ENCODE measurements at regions not wholly inside any gene's neighbourhood (a gene's known extent, or its start where the extent isn't known, plus 50 kb on each side); places are given as distances from the start of the nearest gene placed in this dataset.
"Not testable (repeated sequence)": the region's sequence is repeated elsewhere in the genome, so short reads cannot be mapped to it uniquely, and the experiment has no call there.

DNA sequence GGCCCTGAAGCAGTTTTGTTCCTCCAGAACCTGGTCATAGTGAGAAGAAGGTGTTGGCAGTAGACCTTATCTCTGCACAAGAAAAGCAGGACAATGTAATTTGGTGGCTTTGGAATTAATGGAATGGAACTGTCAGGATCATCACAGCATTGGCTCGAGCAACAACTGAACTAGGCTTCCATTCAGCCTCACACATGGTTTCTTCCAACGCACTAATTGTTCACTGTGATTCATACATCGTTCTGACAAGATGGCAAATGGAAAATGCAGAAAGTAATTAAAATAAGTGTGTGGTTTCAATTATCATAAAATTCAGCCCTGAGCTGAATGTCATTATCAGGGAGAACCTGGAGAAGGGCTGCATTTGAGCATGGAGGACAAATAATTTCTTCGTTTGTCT, 80.6 kb downstream of the MFSD1 start:
- in situ Hi-C loops (cut with HindIII; ENCODE audit: low pct_ligation_motif_present, low pct_unique_long_range_greater_than_20kb, low sequenced_read_pairs): no loop called here

DNA sequence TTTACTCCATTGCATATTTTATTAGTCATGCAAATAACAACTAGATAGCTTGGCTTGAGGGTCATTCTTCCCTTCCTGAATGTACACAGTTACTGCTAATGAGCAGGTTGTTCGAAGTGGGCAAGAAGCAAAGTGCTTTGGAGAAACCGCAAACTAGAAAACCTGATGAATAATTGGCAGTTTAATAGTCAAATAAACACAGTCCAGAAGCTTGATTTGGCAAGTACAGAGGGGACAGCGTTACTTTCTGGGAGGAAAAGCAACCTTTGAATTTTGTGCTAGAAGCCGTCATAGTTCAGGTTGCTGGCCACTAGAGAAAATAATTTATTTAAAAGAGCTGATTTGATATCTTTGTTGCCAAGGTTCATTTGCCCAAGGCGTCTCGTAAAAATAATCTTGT, 94.9 kb downstream of the MFSD1 start:
- in situ Hi-C loops (cut with HindIII; ENCODE audit: low pct_ligation_motif_present, low pct_unique_long_range_greater_than_20kb, low sequenced_read_pairs): no loop called here

More for the DNA sequence above, 80.6 kb downstream of the MFSD1 start:
- no peak for DNase-seq

DNA sequence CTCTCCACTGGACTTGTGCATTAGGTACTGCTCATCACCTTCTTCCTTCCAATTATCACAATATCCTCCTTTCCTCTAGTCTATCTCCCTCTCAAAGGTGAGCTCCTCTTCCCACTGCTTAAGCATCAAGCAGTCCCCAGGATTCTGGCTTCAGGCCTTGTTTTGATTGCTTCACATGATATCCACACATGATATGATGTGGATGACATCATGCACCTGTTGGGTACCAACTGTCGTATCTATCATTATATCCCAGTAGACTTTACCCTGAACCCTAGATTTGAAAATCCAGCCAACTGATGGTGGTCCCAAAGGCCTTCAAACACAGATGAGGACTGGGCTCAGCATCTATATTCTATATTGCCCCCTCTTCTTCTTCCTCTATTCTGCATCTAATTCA, 104.9 kb downstream of the MFSD1 start:
- DNase-seq: no peak
- in situ Hi-C loops (cut with HindIII; ENCODE audit: low pct_ligation_motif_present, low pct_unique_long_range_greater_than_20kb, low sequenced_read_pairs): no loop called here

More for the DNA sequence above, 94.9 kb downstream of the MFSD1 start:
- DNase-seq: no peak

DNA sequence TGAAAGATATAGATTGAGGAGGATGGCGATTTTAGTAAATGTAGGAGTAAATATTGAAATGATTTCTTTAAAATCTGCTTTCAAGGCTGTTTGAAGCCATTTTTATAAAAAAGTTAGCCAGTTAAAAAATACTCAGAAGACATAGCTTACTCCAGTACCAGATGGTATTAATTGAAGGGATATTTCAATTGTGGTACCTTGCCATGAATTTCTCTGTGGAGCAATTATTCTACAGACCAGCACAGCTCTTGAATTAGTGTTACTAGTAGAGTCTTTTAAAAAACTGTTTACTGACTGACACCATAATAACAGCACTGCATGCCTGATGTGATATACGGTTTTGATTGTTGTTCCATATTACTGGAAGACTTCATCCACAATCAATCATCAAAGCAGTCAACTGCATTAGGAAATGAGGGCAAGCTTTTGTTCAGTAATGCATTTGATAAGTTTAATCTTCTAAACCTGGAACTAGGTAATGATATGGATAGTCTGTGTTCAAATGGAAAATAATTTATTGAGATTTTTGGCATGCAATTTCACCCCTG, 106.4 kb downstream of the MFSD1 start:
- in situ Hi-C loops (cut with HindIII; ENCODE audit: low pct_ligation_motif_present, low pct_unique_long_range_greater_than_20kb, low sequenced_read_pairs): no loop called here
- no peak for DNase-seq

DNA sequence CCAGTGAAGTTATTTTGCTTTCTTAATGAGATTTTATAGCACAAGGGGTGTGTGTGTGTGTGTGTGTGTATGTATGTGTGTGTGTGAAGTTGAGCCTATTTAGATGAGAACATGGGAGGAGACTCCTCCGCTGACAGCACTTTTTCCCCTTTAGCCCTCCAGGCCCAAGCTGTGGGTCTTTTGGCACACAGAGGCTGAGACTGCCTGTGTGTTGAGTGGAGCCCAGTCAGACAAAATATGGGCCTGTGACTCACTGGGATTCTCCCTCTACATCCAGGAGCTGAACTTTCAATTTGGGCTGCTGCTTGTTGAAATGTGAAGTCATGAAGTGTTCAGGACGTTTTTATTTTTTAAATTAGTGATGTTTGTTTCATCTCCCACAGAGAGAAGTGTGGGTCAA, 108.0 kb downstream of the MFSD1 start:
- DNase-seq: no peak
- in situ Hi-C loops (cut with HindIII; ENCODE audit: low pct_ligation_motif_present, low pct_unique_long_range_greater_than_20kb, low sequenced_read_pairs): no loop called here

DNA sequence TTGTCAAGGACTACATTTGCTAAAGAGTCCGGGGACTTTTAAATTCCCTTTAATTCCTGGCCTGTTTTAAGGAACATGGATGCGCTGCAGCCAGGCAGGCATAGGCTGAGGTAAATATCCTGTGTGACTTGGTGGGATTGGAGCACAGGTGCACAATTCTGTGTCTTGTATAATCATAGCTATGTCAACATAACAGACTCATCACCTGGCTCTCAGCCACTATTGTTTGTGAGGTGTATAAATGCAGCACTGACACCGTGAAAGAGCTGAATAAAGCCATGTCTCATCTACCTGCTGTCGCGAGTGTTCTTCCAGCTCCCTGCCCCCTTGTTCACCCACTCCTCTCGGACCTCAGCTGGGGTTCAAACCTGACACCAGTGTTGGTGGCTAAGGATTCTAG, 109.7 kb downstream of the MFSD1 start:
- no peak for DNase-seq
- in situ Hi-C loops (cut with HindIII; ENCODE audit: low pct_ligation_motif_present, low pct_unique_long_range_greater_than_20kb, low sequenced_read_pairs): no loop called here

DNA sequence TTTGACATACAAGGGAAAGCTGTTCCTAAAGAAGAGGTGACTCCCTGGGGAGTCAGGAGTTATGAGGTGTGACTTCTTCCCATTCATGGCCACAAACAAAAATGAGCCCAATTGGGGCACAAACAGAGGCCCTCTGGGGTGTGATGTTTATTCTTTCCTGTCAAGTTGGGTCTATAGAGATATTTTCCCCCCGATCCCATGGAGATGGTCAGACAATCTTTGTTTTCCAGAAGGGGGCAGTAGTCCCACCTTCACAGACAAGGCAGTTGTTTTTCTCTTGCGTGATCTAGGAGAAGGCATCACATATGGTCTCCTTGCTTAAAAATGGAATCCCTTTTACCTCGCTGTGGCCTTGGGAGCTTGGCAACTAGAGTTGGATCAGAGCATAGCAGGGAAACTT, 110.3 kb downstream of the MFSD1 start:
- in situ Hi-C loops (cut with HindIII; ENCODE audit: low pct_ligation_motif_present, low pct_unique_long_range_greater_than_20kb, low sequenced_read_pairs): no loop called here
- DNase-seq: no peak

DNA sequence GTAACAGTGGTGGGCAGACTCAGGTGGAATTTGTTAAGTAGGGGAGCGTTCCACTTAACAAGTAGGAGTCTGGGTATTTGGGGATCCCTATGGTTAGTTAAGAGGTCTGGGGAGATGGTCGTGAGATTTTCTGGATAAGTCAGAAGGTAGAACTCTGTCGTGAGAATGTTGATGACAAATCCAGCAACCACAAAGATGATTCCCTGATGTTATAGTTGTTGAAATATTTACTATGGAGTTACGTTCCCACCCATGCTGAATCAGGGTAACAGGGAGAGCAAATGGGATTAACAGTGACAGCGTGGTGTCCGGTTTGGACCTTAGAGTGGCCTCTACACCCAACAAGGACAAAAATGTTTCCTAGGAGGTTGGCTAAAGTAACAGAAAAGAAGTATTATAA, 110.8 kb downstream of the MFSD1 start:
- in situ Hi-C loops (cut with HindIII; ENCODE audit: low pct_ligation_motif_present, low pct_unique_long_range_greater_than_20kb, low sequenced_read_pairs): no loop called here
- no peak for DNase-seq

DNA sequence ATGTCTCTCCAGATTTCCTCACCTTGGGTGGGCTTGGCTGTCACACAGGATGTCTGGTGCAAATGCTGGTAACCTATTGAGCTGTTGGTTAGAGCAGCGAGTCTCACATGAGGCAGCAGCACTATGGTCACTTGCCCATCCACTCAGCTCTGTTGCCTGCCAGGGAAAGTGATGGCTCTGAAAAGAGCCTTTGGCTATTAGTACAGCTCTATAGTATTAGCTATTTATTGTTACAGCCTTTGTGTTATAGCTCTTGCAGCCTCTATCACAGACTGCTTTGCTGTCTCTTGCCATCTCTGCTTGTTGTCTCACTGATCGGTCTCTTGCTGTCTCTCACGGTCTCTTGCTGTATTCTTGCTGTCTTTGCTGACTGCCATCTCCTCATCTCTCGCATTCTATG, 114.3 kb downstream of the MFSD1 start:
- in situ Hi-C loops (cut with HindIII; ENCODE audit: low pct_ligation_motif_present, low pct_unique_long_range_greater_than_20kb, low sequenced_read_pairs): no loop called here
- no peak for DNase-seq

DNA sequence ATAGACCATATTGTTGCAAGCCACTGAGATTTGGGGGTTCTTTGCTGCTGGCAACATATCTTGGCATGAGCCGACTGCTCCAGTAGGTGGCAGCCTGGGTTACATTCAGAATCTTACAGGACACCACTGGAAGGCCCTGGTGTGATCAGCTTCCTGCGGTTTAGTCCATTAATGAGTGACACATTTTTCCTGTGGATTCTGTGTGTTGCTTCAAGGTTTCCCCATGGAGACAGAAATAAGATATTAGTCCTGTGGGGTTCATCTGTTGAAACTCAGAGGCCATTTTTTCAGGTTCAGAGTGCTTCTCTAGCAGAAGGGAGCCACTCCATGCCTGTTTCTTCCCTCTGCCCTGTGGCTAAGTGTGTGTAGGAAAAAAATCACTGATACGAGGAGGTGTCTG, 116.2 kb downstream of the MFSD1 start:
- in situ Hi-C loops (cut with HindIII; ENCODE audit: low pct_ligation_motif_present, low pct_unique_long_range_greater_than_20kb, low sequenced_read_pairs): no loop called here
- DNase-seq: peak; percentile 89

DNA sequence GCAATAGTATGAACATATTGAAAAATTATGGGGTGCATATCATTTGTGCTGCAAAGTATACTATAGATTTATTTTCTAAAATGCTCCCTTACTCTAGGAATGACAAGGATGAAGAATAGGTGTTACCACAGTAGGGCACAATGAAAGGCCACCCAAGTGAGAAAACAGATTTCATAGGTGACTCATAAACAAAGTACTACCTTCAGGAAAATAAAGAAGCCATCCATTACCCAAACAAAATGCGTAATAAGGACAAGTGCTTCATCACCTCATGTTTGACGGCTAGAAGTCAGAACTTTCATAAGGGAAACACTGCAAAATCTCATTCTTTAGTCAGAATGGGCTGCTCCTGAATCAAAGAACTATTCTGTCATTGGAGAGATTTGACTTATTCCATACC, 116.6 kb downstream of the MFSD1 start:
- in situ Hi-C loops (cut with HindIII; ENCODE audit: low pct_ligation_motif_present, low pct_unique_long_range_greater_than_20kb, low sequenced_read_pairs): no loop called here
- DNase-seq: no peak

DNA sequence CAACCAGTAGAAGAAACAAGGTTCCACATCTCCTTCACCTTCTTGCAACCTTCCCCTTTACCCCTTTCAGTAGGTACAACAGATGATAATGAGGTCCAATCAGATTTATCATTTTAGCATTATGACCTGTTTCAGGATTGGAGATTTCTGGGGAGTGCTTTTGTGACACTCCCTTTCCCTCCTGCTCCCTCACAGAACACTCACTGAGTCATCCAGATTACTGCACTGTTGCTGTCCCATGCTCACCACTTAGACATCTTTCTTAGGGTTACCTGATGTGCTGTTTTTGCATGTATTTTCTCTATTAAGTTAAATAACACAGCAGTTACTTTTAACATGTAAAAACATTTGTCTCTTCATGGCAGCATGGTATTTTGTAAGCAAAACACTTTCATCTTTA, 118.5 kb downstream of the MFSD1 start:
- in situ Hi-C loops (cut with HindIII; ENCODE audit: low pct_ligation_motif_present, low pct_unique_long_range_greater_than_20kb, low sequenced_read_pairs): no loop called here
- DNase-seq: no peak

DNA sequence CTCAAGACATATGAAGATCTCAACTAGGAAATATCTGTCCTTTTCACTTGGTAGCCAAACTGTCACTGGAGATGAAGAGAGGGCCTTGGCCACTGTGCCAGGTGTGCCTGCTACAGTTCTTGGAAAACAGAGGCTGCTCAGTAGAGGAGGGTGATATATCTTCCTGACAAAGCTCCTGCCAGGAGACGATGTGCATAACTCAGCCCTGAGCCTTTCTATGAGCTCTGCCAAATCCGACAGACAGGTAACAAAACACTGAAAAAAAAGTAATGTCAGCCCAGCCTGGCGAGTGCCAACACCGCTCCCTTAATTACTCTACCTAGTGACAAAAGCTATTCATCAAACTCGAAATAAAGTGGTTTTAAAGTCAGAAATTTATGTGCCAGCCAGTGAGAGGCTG, 123.2 kb downstream of the MFSD1 start:
- no peak for DNase-seq
- in situ Hi-C loops (cut with HindIII; ENCODE audit: low pct_ligation_motif_present, low pct_unique_long_range_greater_than_20kb, low sequenced_read_pairs): no loop called here

DNA sequence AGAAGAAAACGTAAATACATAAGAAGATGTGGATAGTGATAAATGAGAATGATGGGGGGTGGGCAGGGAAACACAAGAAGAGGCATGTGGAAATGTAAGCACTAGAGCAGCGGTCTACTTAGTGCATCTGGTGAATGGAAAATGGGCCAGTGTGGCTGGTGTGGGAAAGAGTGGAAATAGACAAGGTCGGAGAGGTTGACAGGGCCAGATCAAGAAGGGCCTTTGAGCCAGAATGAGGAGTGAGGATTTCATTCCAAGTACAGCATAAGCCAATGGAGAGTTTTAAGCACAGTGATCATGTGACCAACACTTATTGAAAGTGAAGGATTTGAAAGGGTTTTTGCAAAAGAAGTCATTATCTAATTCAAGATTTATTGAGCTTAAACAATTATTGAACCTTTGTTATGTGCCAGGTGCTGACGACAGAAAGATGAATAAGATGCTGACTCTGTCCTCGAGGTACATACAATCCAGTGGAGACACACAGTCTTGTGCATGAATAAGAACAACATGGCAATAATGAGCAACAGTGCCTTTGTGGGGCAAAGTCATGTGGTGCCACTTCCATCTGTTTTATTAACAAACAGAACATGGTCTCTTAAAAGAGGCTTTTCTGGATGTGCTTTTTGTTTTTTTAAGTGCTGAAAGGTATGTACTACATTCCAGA, 124.1 kb downstream of the MFSD1 start:
- no peak for DNase-seq
- in situ Hi-C loops (cut with HindIII; ENCODE audit: low pct_ligation_motif_present, low pct_unique_long_range_greater_than_20kb, low sequenced_read_pairs): no loop called here

DNA sequence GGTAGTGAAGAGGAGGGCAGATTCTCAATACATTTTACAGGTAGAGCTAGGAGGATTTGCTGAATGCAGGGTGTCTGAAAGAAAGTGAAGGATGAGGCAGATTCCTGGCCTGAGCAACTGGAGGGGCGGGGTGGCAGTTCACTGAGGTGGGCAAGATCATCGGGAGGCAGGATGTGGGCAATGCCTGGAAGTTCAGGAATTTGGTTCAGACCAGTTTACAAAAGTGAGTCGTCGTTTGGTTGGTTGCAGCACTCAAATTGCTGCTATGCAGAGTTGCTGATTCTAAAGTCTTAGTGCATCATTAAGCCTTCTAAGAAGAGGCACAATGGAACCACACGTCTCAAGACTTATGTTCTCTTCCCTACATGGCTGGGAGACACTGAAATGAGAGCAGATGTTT, 134.0 kb downstream of the MFSD1 start:
- DNase-seq: peak; percentile 34
- in situ Hi-C loops (cut with HindIII; ENCODE audit: low pct_ligation_motif_present, low pct_unique_long_range_greater_than_20kb, low sequenced_read_pairs): no loop called here

DNA sequence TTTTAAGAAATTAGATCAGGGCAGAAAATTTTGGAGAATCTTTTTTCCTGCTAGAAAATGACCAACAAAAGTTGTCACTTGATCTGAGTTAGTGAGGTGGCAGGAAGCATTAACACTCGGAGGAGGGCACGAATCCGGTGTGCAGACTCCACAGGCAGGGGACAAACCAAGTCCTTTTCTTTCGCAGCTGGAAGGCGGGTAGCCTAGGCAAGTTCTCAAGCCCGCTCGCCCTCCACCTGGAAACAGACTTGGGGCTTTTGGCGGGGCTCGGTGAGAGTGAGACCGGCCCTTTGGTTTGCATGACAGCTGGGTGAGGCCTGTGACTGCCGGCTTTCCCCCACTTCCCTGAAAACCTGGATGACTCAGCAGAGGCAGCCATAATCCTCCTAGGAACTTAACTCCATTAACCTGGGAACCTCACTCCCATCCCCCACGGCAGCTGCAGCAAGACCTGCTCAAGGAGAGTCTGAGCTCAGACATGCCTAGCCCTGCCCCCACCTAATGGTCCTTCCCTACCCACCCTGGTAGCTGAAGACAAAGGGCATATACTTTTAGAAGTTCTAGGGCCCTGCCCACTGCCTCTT, 134.8 kb downstream of the MFSD1 start:
- DNase-seq: no peak
- in situ Hi-C loops (cut with HindIII; ENCODE audit: low pct_ligation_motif_present, low pct_unique_long_range_greater_than_20kb, low sequenced_read_pairs): no loop called here

DNA sequence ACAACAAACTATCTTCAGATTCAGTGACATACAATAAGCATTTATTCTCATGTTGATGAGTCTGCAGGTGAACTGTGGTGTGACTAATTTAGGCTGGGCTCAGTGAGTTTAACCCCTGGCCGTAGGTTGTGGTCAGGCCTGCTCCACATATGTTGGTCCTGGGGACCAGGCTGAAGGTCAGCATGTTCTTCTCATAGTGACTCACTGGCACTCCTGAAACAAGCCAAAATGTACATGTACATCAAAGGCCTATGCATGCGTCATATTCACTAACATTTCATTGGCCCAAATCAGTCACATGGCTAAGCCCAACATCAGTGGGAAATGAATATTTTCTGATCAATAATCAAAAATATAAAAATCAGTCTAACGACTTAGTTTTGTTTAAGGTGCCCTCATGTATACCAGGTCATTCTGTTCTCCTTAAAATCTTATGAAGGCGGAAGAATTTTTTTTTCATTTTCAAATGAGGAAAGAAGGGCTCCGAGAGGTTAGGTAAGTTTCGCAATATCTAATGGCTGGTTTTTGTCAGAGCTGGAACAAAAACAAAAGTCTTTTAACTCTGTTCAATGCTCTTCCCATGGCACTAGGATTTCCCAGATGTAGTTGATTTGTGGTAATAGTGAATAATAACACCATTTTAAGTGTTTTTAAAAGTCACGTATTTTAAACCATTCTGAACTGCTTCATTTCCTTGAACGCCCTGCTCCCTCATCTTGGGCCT, 148.5 kb downstream of the MFSD1 start:
- no peak for DNase-seq
- in situ Hi-C loops (cut with HindIII; ENCODE audit: low pct_ligation_motif_present, low pct_unique_long_range_greater_than_20kb, low sequenced_read_pairs): no loop called here

DNA sequence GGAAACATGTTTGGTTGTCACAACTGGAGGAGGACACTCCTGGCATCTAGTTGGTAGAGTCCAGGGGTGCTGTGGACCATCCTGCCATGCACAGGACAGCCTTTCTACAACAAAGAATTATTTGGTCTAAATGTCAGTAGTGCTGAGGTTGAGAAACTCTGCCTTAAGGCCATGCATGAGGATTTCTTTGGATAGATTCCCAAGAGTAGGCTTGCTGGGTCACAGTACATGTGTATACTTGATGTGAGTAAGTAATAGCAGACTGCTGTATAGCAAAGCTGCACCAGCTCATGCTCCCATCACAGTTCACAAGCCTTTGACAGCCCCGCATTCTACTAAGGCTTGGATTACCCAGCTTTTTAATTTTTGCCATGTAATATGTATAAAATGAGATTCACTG, 151.3 kb downstream of the MFSD1 start:
- in situ Hi-C loops (cut with HindIII; ENCODE audit: low pct_ligation_motif_present, low pct_unique_long_range_greater_than_20kb, low sequenced_read_pairs): no loop called here
- no peak for DNase-seq

DNA sequence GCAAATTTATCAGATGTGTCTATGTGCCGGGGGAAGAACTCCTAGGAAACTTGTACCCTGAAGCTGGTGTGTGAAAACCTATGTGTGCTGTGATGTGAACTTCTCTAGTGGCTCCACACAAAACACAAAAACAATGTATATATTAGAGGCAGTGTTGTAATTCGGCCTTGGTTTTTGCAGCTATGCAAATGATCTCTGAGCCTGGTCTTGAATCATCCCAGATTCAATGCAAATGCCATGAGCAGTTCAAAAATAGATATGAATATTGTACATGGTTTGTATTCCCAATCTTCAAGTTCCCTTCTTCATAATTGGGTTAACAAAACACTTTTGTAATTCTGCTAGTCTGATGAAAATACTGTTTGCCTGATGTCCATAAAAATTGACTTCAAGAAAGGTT, 152.6 kb downstream of the MFSD1 start:
- no peak for DNase-seq
- in situ Hi-C loops (cut with HindIII; ENCODE audit: low pct_ligation_motif_present, low pct_unique_long_range_greater_than_20kb, low sequenced_read_pairs): no loop called here

DNA sequence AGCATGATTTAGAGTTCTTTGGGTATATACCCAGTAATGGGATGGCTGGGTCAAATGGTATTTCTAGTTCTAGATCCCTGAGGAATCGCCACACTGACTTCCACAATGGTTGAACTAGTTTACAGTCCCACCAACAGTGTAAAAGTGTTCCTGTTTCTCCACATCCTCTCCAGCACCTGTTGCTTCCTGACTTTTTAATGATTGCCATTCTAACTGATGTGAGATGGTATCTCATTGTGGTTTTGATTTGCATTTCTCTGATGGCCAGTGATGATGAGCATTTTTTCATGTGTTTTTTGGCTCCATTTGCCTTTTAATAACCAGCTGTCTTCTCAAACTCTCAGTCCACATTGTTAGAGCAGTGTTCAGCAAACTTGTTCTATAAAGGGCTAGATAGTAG, 155.9 kb downstream of the MFSD1 start:
- in situ Hi-C loops (cut with HindIII; ENCODE audit: low pct_ligation_motif_present, low pct_unique_long_range_greater_than_20kb, low sequenced_read_pairs); DNase-seq: not testable (repeated sequence)
